ENCODE measurements at regions not wholly inside any gene's neighbourhood (a gene's known extent, or its start where the extent isn't known, plus 50 kb on each side); places are given as distances from the start of the nearest gene placed in this dataset.

- H3K18ac ChIP-seq (ENCODE audit: insufficient read length, low read depth, low read length): no peak overlapping the region
- Mint-ChIP-seq H3K4me3 (no peak overlapping the region), H3K27me3 (ENCODE audit: low read depth) (no peaks in the 10 kb centered on the region; the same call in 1 of the 2 replicates), H3K27ac (no peak overlapping the region), H3K9me3 (peaks cover 0 to 6% of the 10 kb centered on the region in 2 experiments; a peak in 4 of 5 replicates), H3K36me3 (ENCODE audit: insufficient read depth in 1 of 3, low read depth in 3 of 3) (peaks cover 0 to 5% (median 0%) of the 10 kb centered on the region in 3 experiments; a peak in 3 of 7 replicates), H3K4me1 (peaks cover 2 to 10% of the 10 kb centered on the region in 2 experiments; a peak in 3 of 4 replicates)
- no peak overlapping the region for H2BK20ac ChIP-seq (ENCODE audit: low read depth, low read length, poor library complexity, severe bottlenecking)
- H3K4ac ChIP-seq (ENCODE audit: low read depth, low read length): no peak overlapping the region
- H3T11ph ChIP-seq (ENCODE audit: low read length): no peak overlapping the region
- no peaks in the 10 kb centered on the region for H4K20me1 ChIP-seq (ENCODE audit: control insufficient read depth, insufficient read depth, insufficient read length)
- no peak overlapping the region for H3K56ac ChIP-seq (ENCODE audit: insufficient read length, low read depth, low read length)
- no peak overlapping the region for H2AFZ ChIP-seq (ENCODE audit: low read length)
- H2BK120ac ChIP-seq (ENCODE audit: low read depth, low read length, poor library complexity, severe bottlenecking): no peak overlapping the region
- H3K23ac ChIP-seq (ENCODE audit: insufficient read length, low read depth, low read length): no peak overlapping the region
- no peaks in the 10 kb centered on the region for H3K27me3 ChIP-seq (ENCODE audit: insufficient read depth, low read length)
- H3K9me3 ChIP-seq (ENCODE audit: control insufficient read depth, low read depth, low read length): no peaks in the 10 kb centered on the region
- no peak overlapping the region for H2BK15ac ChIP-seq (ENCODE audit: low read depth, low read length)
- H3K23me2 ChIP-seq (ENCODE audit: insufficient read length, low read depth, low read length, poor library complexity, severe bottlenecking): no peaks in the 10 kb centered on the region
- H4K8ac ChIP-seq (replicated peaks; ENCODE audit: insufficient read length, low read depth, low read length): no peak overlapping the region
- H2AK5ac ChIP-seq (ENCODE audit: insufficient read length, low read length): no peak overlapping the region
- H4K5ac ChIP-seq (ENCODE audit: insufficient read length, low read depth, low read length): no peak overlapping the region
- H2BK12ac ChIP-seq (ENCODE audit: insufficient read length, low read depth, low read length): no peak overlapping the region
- H3K4me2 ChIP-seq (ENCODE audit: insufficient read depth, insufficient read length, low read length): no peak overlapping the region
- no peak overlapping the region for H3K27ac ChIP-seq (ENCODE audit: insufficient read length, low read depth, low read length)
- no peak for TF ChIP-seq CTCF (conservative IDR thresholded peaks at IDR 0.05)
- no peak overlapping the region for H4K91ac ChIP-seq (ENCODE audit: insufficient read length, low read depth, low read length)
- H3K14ac ChIP-seq (ENCODE audit: insufficient read depth, low read length): no peak overlapping the region
- no peak overlapping the region for H2BK5ac ChIP-seq (ENCODE audit: insufficient read length, low read length)
- H3K79me1 ChIP-seq (ENCODE audit: insufficient read depth, low read depth, low read length, poor library complexity, severe bottlenecking): no peaks in the 10 kb centered on the region
- H3K79me2 ChIP-seq (ENCODE audit: insufficient read depth, low read length): no peaks in the 10 kb centered on the region
- H3K4me1 ChIP-seq (ENCODE audit: insufficient read depth, low read length): no peaks in the 10 kb centered on the region
- no peak for DNase-seq
- WGBS (ENCODE audit: extremely low coverage, insufficient read length, low lambda C conversion rate): no CpG with 5 or more reads among the region's 2 CpGs
- no peak overlapping the region for H3K9ac ChIP-seq (ENCODE audit: extremely low read depth, insufficient read length, low read length)
Observed at GRCh38 chr4:165635951-165636350, 237.1 kb upstream of the TLL1 start.

Data from H9 (cell line).